Psoas muscle (tissue), 7 donors: ENCODE measurements at regions not wholly inside any gene's neighbourhood (a gene's known extent, or its start where the extent isn't known, plus 50 kb on each side); places are given as distances from the start of the nearest gene placed in this dataset.
A peak's percentile ranks its signal among the peaks of the same experiment; 100 is the strongest.

Source experiments
- ATAC-seq, 4 donors: fragments of 200-7000 bp; cut with Tn5 transposase; one replicate each; pipeline ENCODE4 v1.9.1; 2020; ENCODE audit warnings: moderate library complexity in 3 of 4, mild to moderate bottlenecking in 2 of 4
- DNase-seq, 2 donors: peaks; one replicate each; pipeline ENCODE4 v3.0.0-alpha.2; 2020
- H3K27ac ChIP-seq: fragments of 200-600 bp; one replicate; pipeline ENCODE4 v1.8.0; 2022
- H3K27me3 ChIP-seq, 3 donors: fragments of 200-600 bp in 1 of 3; one replicate each; pipeline versions ENCODE4 v1.6.1 to v1.8.0; 2013 to 2022; ENCODE audit warnings: low read length in 2 of 3, mild to moderate bottlenecking in 2 of 3, moderate library complexity in 1 of 3; ENCODE audit not compliant: insufficient read depth in 3 of 3
- H3K36me3 ChIP-seq, 2 donors: fragments of 200-600 bp in 1 of 2; one replicate each; pipeline versions ENCODE4 v1.6.1 to v1.8.0; 2013 to 2022; ENCODE audit warnings: low read depth in 1 of 2, mild to moderate bottlenecking in 1 of 2, moderate library complexity in 1 of 2; ENCODE audit not compliant: insufficient read depth in 1 of 2
- H3K4me1 ChIP-seq: fragments of 200-600 bp; one replicate; pipeline ENCODE4 v1.8.0; 2022
- H3K4me3 ChIP-seq: fragments of 200-600 bp; one replicate; pipeline ENCODE4 v1.8.0; 2022; ENCODE audit warnings: mild to moderate bottlenecking
- H3K9me3 ChIP-seq: fragments of 200-600 bp; one replicate; pipeline ENCODE4 v1.8.0; 2022
- WGBS, 3 donors: extraction: QIAGEN DNeasy Blood & Tissue Kit; methylation state at CpG; one replicate each; pipeline versions ENCODE4 v1.1.6 to v1.1.7; 2013; 5-methylcytosine and 5-hydroxymethylcytosine counted together
- intact Hi-C, 2 donors: fragments of 100-400 bp; cut with DNase I; formaldehyde crosslinking; loops; one replicate each; pipeline versions ENCODE4 v1.11.0 to v1.14.2; 2022
- TF ChIP-seq, protein P1 (sequence below): fragments of 200-600 bp; IDR thresholded peaks from one replicate; pipeline ENCODE4 v1.8.0; 2022; ENCODE audit warnings: antibody characterized with exemption
- donor health status: healthy with polysubstance abuse.
- donor health status: DM: no; HTN: no; CAD: no; lungs with moderate emphysema.
- donor health status: Bipolar disorder and iron deficiency.
- donor health status: healthy.
- donor health status: DM: yes; HTN: yes; CAD: no.
- donor health status: DM: no; HTN: no; CAD: no.
- donor health status: DM: yes; HTN: yes; CAD: no.

DNA sequence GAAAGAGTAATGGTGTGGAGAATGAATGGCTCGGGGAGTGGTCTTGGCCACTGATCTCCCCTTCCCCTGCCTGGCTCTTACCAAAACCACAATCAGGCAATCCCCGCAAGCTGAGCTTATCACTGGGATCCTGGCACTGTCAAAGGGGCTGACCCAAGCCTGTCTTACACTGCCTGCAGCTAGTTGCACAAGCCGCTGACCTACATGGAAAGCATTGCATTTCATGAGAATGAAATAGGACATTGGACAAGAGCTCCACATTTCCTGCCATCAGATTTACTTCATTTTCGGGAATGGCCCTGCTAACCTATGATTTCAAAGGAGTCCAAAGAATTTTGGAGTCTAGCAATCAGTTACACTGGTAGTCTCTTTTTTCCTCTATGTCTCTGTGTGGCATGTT lies 146.4 kb downstream of the PCTP start:
- H3K4me1 ChIP-seq: no peaks in the 10 kb centered on the region
- H3K27ac ChIP-seq: no peak overlapping the region
- peaks cover 0 to 2% (median 0%) of the 10 kb centered on the region in 3 donors for H3K27me3 ChIP-seq
- intact Hi-C loops: no loop called here
- TF ChIP-seq, protein P1, sequence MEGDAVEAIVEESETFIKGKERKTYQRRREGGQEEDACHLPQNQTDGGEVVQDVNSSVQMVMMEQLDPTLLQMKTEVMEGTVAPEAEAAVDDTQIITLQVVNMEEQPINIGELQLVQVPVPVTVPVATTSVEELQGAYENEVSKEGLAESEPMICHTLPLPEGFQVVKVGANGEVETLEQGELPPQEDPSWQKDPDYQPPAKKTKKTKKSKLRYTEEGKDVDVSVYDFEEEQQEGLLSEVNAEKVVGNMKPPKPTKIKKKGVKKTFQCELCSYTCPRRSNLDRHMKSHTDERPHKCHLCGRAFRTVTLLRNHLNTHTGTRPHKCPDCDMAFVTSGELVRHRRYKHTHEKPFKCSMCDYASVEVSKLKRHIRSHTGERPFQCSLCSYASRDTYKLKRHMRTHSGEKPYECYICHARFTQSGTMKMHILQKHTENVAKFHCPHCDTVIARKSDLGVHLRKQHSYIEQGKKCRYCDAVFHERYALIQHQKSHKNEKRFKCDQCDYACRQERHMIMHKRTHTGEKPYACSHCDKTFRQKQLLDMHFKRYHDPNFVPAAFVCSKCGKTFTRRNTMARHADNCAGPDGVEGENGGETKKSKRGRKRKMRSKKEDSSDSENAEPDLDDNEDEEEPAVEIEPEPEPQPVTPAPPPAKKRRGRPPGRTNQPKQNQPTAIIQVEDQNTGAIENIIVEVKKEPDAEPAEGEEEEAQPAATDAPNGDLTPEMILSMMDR: no peak
- no peak overlapping the region for H3K4me3 ChIP-seq
- WGBS, 3 donors: 64 to 71% (median 71%) methylated on average over 4 of the region's 4 CpGs
- DNase-seq (peak; percentile 49 to 64), ATAC-seq (peak in 3 of 4 donors; percentile 44 to 67 (median 67))
- H3K36me3 ChIP-seq: no peaks in the 10 kb centered on the region
- no peaks in the 10 kb centered on the region for H3K9me3 ChIP-seq

DNA sequence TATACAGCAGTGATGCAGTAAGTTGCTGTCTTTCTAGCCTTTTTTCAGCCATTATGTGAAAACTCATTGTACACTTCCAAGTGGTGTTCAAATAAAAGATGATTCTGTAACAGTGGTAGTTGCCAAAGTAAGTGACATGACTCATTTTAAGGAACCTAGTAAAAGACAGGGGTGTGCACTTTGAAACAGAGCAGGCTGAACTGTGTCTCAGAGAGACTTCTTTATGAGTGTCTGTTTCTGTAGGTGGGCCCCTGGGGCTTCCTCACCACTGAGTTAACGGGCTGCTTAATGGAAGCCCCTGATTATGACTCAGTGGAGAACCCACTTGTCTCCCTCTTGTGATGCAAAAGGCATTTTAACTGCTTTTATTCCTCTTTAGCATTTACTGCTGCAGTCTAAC lies 147.3 kb downstream of the PCTP start:
- ATAC-seq: peak in 1 of 4 donors; percentile 41
- peak in 1 of 2 donors; percentile 19 for DNase-seq
- no peaks in the 10 kb centered on the region for H3K4me1 ChIP-seq
- H3K9me3 ChIP-seq: no peaks in the 10 kb centered on the region
- no peak overlapping the region for H3K4me3 ChIP-seq
- no peak overlapping the region for H3K27ac ChIP-seq
- peaks cover 0 to 2% (median 0%) of the 10 kb centered on the region in 3 donors for H3K27me3 ChIP-seq
- 58 to 76% (median 74%) methylated on average over 1 of the region's 1 CpG for WGBS, 3 donors
- TF ChIP-seq, protein P1: no peak
- no peaks in the 10 kb centered on the region for H3K36me3 ChIP-seq
- intact Hi-C loops: no loop called here

DNA sequence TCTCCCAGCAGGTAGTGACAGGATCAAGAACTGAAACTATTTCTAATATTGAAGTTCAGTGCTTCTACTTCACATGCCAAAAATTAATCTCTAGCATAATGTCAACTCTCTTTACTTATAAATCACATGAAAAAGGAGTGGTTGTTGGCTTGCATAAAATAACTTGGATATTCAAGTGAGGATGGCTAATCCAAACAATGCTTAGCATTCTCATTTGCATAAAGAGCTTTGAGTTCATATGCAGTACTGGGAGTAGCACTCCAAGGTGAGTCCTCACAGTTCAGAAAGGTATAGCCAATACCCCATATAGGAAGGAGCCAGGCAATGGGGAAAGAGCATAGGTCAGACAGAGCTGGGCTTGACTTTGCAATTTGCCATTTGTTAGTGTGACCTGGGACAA lies 149.3 kb downstream of the PCTP start:
- DNase-seq (no peak), ATAC-seq (no peak)
- Histone ChIP-seq H3K4me1 (no peaks in the 10 kb centered on the region), H3K27ac (no peak overlapping the region), H3K4me3 (no peak overlapping the region), H3K27me3 (peaks cover 0 to 6% (median 0%) of the 10 kb centered on the region in 3 donors), H3K36me3 (no peaks in the 10 kb centered on the region), H3K9me3 (no peaks in the 10 kb centered on the region)
- TF ChIP-seq, protein P1: no peak
- intact Hi-C loops: no loop called here

DNA sequence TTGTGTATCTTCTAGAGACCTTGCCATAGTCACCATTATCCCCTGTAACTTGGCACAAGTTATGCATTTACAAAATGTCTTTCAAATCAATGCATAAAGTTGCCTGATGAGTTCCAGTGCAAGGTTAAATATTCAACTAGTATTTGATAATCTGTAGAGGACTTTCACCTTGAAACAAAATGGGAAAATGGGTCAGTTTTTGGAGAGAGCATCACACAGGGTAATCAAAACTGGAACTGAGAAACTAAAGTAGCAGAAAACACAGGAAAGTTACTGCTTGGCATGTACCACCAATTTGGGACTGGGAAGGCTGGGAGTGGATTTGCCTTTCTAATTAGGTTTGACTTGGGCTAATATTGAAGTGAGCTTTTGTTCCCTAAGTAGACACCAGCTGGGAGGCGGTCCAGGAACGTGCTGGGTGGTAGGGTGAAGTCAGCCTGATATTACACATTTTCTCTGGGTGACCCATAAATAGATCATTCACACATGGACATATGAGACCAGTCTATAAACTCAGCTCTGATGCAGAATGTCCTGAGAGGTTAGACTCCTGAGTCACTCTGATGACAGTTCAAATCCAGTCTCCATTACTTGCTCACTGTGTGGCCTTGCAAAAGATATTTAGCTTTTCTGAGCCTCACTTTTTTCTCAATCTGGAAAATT lies 152.3 kb downstream of the PCTP start:
- 47 to 64% (median 51%) methylated on average over 2 of the region's 2 CpGs for WGBS, 3 donors
- intact Hi-C loops: no loop called here
- TF ChIP-seq, protein P1: no peak
- peaks cover 0 to 6% (median 0%) of the 10 kb centered on the region in 3 donors for H3K27me3 ChIP-seq
- no peaks in the 10 kb centered on the region for H3K9me3 ChIP-seq
- DNase-seq: no peak
- no peak overlapping the region for H3K27ac ChIP-seq
- ATAC-seq: no peak
- no peaks in the 10 kb centered on the region for H3K36me3 ChIP-seq
- no peak overlapping the region for H3K4me3 ChIP-seq
- H3K4me1 ChIP-seq: no peaks in the 10 kb centered on the region

DNA sequence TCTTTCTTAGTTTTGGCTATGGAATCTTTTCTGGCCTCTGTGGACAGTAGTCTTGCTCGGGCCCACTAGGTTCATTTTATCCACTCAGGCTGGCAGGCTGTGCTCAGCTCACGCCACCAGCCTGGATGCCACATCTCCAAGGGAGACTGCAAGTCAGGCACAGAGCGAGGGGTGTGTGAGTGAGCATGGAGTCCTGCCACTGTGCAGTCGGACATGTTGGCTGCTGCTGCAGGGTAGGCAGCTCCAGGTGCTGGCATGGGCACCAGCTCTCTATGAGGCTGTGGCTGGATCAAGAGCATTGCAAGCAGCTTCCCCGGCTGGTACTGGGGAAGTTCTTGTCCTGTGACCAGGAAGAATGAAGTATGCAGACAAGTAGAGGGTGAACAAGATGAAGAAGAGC lies 158.9 kb downstream of the PCTP start:
- 57 to 77% (median 69%) methylated on average over 5 of the region's 5 CpGs for WGBS, 3 donors
- Histone ChIP-seq H3K36me3 (no peaks in the 10 kb centered on the region), H3K4me1 (no peaks in the 10 kb centered on the region), H3K27ac (no peak overlapping the region), H3K27me3 (no peaks in the 10 kb centered on the region), H3K9me3 (no peaks in the 10 kb centered on the region), H3K4me3 (no peak overlapping the region)
- TF ChIP-seq, protein P1: no peak
- intact Hi-C loops: no loop called here
- DNase-seq (no peak), ATAC-seq (no peak)
